ENCODE measurements at regions not wholly inside any gene's neighbourhood (a gene's known extent, or its start where the extent isn't known, plus 50 kb on each side); places are given as distances from the start of the nearest gene placed in this dataset.

GRCh38 chr21:25528515-25528914 is 78.8 kb downstream of the MRPL39 start:
- no peak for TF ChIP-seq POLR2A (IDR thresholded peaks at IDR 0.05)
- no peak for TF ChIP-seq CTCF (IDR thresholded peaks at IDR 0.05)

All from body of pancreas (tissue), 4 donors.